ENCODE measurements at regions not wholly inside any gene's neighbourhood (a gene's known extent, or its start where the extent isn't known, plus 50 kb on each side); places are given as distances from the start of the nearest gene placed in this dataset.

GRCh38 chr2:49582946-49583345 is 428.6 kb upstream of the FSHR start:
- Histone ChIP-seq H3K27me3 (ENCODE audit: insufficient read depth, low read depth) (no peaks in the 10 kb centered on the region), H3K4me3 (IDR thresholded peaks at IDR 0.05; ENCODE audit: insufficient read depth, low read depth, low read length) (no peak overlapping the region), H3K9ac (no peak overlapping the region), H2AFZ (ENCODE audit: low read depth) (no peak overlapping the region), H3K36me3 (ENCODE audit: insufficient read depth) (no peaks in the 10 kb centered on the region), H3K27ac (no peak overlapping the region), H3K4me1 (ENCODE audit: low read depth, poor library complexity, severe bottlenecking) (no peaks in the 10 kb centered on the region), H3K79me2 (ENCODE audit: insufficient read depth, low read depth) (no peaks in the 10 kb centered on the region), H3K4me2 (no peak overlapping the region), H4K20me1 (ENCODE audit: insufficient read depth) (no peaks in the 10 kb centered on the region)
- no peak for TF ChIP-seq CTCF (conservative IDR thresholded peaks at IDR 0.05; ENCODE audit: low read depth, low read length)

- Histone ChIP-seq H3K4me1 (ENCODE audit: low read depth, poor library complexity, severe bottlenecking) (no peaks in the 10 kb centered on the region), H3K36me3 (ENCODE audit: insufficient read depth) (no peaks in the 10 kb centered on the region), H4K20me1 (ENCODE audit: insufficient read depth) (no peaks in the 10 kb centered on the region), H3K79me2 (ENCODE audit: insufficient read depth, low read depth) (no peaks in the 10 kb centered on the region), H3K27me3 (ENCODE audit: insufficient read depth, low read depth) (no peaks in the 10 kb centered on the region), H3K27ac (no peak overlapping the region), H3K4me3 (IDR thresholded peaks at IDR 0.05; ENCODE audit: insufficient read depth, low read depth, low read length) (no peak overlapping the region), H2AFZ (ENCODE audit: low read depth) (no peak overlapping the region), H3K4me2 (no peak overlapping the region), H3K9ac (no peak overlapping the region)
- TF ChIP-seq CTCF (conservative IDR thresholded peaks at IDR 0.05; ENCODE audit: low read depth, low read length), result no peak
Observed at GRCh38 chr2:49577041-49577440, 422.7 kb upstream of the FSHR start.

- no peaks in the 10 kb centered on the region for H3K27me3 ChIP-seq (ENCODE audit: insufficient read depth, low read depth)
- no peaks in the 10 kb centered on the region for H3K36me3 ChIP-seq (ENCODE audit: insufficient read depth)
- no peak overlapping the region for H2AFZ ChIP-seq (ENCODE audit: low read depth)
- no peaks in the 10 kb centered on the region for H3K79me2 ChIP-seq (ENCODE audit: insufficient read depth, low read depth)
- no peaks in the 10 kb centered on the region for H3K4me1 ChIP-seq (ENCODE audit: low read depth, poor library complexity, severe bottlenecking)
- H3K27ac ChIP-seq, result no peak overlapping the region
- TF ChIP-seq CTCF (conservative IDR thresholded peaks at IDR 0.05; ENCODE audit: low read depth, low read length), result no peak
- no peak overlapping the region for H3K9ac ChIP-seq
- no peak overlapping the region for H3K4me3 ChIP-seq (IDR thresholded peaks at IDR 0.05; ENCODE audit: insufficient read depth, low read depth, low read length)
- no peaks in the 10 kb centered on the region for H4K20me1 ChIP-seq (ENCODE audit: insufficient read depth)
- H3K4me2 ChIP-seq, result no peak overlapping the region
Observed at GRCh38 chr2:49569176-49569575, 414.9 kb upstream of the FSHR start.

- H3K4me1 ChIP-seq (ENCODE audit: low read depth, poor library complexity, severe bottlenecking), result no peaks in the 10 kb centered on the region
- no peaks in the 10 kb centered on the region for H3K27me3 ChIP-seq (ENCODE audit: insufficient read depth, low read depth)
- no peaks in the 10 kb centered on the region for H3K36me3 ChIP-seq (ENCODE audit: insufficient read depth)
- H3K4me2 ChIP-seq, result no peak overlapping the region
- H2AFZ ChIP-seq (ENCODE audit: low read depth), result no peak overlapping the region
- no peak overlapping the region for H3K4me3 ChIP-seq (IDR thresholded peaks at IDR 0.05; ENCODE audit: insufficient read depth, low read depth, low read length)
- no peaks in the 10 kb centered on the region for H4K20me1 ChIP-seq (ENCODE audit: insufficient read depth)
- H3K27ac ChIP-seq, result no peak overlapping the region
- H3K9ac ChIP-seq, result no peak overlapping the region
- TF ChIP-seq CTCF (conservative IDR thresholded peaks at IDR 0.05; ENCODE audit: low read depth, low read length), result no peak
- no peaks in the 10 kb centered on the region for H3K79me2 ChIP-seq (ENCODE audit: insufficient read depth, low read depth)
Observed at GRCh38 chr2:49567811-49568600, 413.7 kb upstream of the FSHR start.

Data from KMS-11 (cell line).